GF-D8 (cell line): ENCODE measurements at regions not wholly inside any gene's neighbourhood (a gene's known extent, or its start where the extent isn't known, plus 50 kb on each side); places are given as distances from the start of the nearest gene placed in this dataset.

Experiments
- DNase-seq: peaks from one replicate; lab custom pipeline; 2025; lab: John Stamatoyannopoulos, UW

GRCh38 chr11:45089676-45090499, 56.6 kb upstream of the PRDM11 start:
- no peak for DNase-seq

- DNase-seq: no peak
Measured at GRCh38 chr11:45090607-45091006, 55.8 kb upstream of the PRDM11 start.

- DNase-seq: no peak
Measured at GRCh38 chr11:45091563-45092403, 54.7 kb upstream of the PRDM11 start.

GRCh38 chr11:45092404-45092785, 54.0 kb upstream of the PRDM11 start:
- no peak for DNase-seq

GRCh38 chr11:45092901-45093760, 53.3 kb upstream of the PRDM11 start:
- no peak for DNase-seq

- no peak for DNase-seq
Measured at GRCh38 chr11:45093761-45094455, 52.5 kb upstream of the PRDM11 start.

GRCh38 chr11:45094958-45095690, 51.3 kb upstream of the PRDM11 start:
- DNase-seq: no peak

- DNase-seq: no peak
Measured at GRCh38 chr11:45095691-45096010, 50.8 kb upstream of the PRDM11 start.

- DNase-seq: no peak
Measured at GRCh38 chr11:45096636-45097035, 49.8 kb upstream of the PRDM11 start.
